ENCODE measurements at regions not wholly inside any gene's neighbourhood (a gene's known extent, or its start where the extent isn't known, plus 50 kb on each side); places are given as distances from the start of the nearest gene placed in this dataset.

GRCh38 chr7:54242776-54243175, 299.4 kb upstream of the VSTM2A start:
- TF ChIP-seq CTCF (IDR thresholded peaks at IDR 0.05) = no peak
- no peak for TF ChIP-seq POLR2A (IDR thresholded peaks at IDR 0.05)
